GM19467 (cell line): ENCODE measurements at regions not wholly inside any gene's neighbourhood (a gene's known extent, or its start where the extent isn't known, plus 50 kb on each side); places are given as distances from the start of the nearest gene placed in this dataset.
"Not testable (repeated sequence)": the region's sequence is repeated elsewhere in the genome, so short reads cannot be mapped to it uniquely, and the experiment has no call there.

ENCODE experiments used
- ATAC-seq: cut with Tn5 transposase; IDR thresholded peaks from one replicate; pipeline ENCODE4 v1.9.1; 2021; ENCODE audit warnings: mild to moderate bottlenecking, moderate library complexity; ENCODE audit not compliant: unreplicated experiment

GRCh38 chr3:71964170-71964569, 179.2 kb upstream of the PROK2 start:
- no peak for ATAC-seq

- ATAC-seq, result no peak
Observed at GRCh38 chr3:71962561-71963240, 177.8 kb upstream of the PROK2 start.

- no peak for ATAC-seq
Observed at GRCh38 chr3:71961891-71962290, 176.9 kb upstream of the PROK2 start.

DNA sequence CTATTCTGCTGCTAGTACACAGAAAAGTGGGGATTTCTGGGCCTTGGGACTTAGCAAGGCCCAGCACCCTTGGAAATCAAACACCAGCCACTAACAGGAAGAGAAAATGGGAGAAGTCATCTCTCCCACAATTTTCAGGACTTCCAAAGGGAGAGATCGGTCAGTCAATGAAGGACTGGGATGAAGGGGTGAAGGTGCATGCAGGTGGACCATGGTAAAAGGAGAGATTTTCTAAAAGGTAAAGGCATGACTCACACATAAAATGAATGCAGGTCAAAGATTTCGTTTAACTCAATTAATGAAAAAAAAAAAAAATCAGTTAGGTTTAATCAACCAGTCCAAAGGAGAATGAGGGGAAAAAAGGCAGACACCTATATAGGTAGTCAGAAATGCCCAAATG, 176.4 kb upstream of the PROK2 start:
- ATAC-seq, result no peak

DNA sequence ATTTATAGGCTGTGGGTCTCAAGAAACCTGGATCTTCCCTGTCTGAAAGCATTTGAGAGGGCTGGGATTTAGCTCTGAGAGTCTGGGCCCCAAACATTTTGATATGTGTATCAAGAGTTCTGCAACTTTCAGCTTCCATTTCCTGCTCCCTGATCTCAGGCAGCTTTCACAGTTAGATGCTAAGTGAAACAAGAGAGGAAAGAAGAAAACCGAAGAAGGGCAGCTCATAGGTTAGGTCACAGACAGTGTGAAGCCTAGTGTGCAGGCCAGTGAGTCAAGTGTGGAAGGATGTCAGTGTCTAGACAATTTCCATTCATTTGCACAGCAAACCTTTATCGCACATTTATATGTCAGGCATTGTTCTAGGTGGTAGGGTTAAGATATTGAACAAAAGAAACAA, 173.6 kb upstream of the PROK2 start:
- no peak for ATAC-seq

- ATAC-seq, result no peak
Observed at GRCh38 chr3:71956716-71957115, 171.8 kb upstream of the PROK2 start.

- ATAC-seq, result no peak
Observed at GRCh38 chr3:71956069-71956340, 171.1 kb upstream of the PROK2 start.

DNA sequence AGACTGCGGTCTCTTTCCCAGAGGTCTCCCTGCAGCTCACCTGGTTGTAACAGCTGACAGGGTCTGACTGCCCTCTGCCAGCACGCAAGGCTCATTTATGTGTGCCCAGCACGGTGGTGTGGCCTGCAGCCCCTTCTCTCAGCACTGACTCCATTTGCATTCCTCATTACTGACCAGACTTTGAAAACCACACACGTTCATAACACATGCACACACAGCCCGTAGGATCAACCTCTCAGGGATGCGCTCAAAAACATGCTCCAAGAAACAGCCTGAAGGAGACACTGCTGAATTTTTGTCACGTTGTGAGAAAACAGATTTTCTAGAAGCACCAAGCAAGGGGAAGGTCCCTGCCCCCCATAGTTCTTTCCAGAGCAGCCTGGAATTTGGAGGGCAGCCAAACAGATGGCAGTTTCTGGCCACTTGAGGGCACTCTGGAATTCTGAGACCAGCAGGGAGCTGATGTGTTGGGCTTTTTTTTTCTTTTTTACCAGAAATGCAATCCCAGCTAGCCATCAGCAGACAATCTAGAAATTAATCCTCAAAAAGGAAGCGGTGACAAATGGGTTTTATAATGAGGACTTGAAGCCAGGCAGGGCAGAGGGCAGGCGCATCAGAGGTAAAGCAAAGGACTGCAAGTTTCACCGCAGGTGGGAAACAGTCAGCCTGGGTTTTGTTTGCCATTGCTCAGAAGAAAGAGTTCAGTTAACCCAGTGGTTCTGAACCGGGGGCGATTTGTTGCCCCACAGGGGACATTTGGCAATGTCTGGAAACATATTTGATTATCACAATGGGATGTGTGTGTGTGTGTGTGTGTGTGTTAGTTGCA, 170.5 kb upstream of the PROK2 start:
- no peak for ATAC-seq

GRCh38 chr3:71951842-71952241, 166.9 kb upstream of the PROK2 start:
- ATAC-seq, result no peak

GRCh38 chr3:71951361-71951760, 166.4 kb upstream of the PROK2 start:
- no peak for ATAC-seq

DNA sequence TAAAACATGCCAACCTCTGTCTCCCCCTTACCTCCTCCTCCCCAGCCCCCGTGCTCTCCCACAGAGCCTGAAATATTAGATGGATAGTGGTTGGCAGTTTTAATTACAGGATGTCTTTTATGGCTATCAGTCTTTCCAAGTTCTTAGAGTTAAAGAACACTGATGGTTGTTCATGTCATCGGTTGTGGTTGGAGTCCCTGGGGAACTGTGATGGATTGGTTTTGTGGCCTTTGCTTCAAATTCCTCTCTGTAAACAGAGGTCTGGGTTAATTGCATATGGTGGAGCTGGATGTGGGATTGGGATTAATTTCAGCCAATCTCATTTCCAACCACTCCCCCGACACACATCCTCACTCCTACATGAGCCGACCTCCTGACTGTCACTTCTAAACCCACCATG, 164.5 kb upstream of the PROK2 start:
- ATAC-seq, result no peak

GRCh38 chr3:71944482-71945065, 159.6 kb upstream of the PROK2 start:
- ATAC-seq, result no peak

GRCh38 chr3:71942432-71943187, 157.7 kb upstream of the PROK2 start:
- ATAC-seq, result no peak

DNA sequence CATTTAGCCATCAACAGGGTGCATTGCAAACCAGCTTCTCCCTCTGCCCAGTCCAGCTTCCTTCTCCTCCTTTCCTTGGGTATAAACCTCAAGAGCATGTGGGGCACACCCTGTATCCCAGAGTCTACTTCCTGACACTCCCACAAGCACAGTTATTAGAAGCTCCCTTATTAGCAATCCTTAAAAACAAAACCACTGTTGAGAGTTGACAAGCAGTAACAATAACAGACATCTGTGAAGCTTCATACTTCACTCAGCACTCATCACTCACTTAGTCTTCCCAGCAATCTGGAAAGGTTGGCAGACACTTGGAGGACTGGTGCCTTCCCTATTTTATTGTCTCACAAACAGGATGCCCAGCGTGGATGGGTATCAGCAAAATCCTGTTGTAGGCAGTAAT, 155.5 kb upstream of the PROK2 start:
- no peak for ATAC-seq

DNA sequence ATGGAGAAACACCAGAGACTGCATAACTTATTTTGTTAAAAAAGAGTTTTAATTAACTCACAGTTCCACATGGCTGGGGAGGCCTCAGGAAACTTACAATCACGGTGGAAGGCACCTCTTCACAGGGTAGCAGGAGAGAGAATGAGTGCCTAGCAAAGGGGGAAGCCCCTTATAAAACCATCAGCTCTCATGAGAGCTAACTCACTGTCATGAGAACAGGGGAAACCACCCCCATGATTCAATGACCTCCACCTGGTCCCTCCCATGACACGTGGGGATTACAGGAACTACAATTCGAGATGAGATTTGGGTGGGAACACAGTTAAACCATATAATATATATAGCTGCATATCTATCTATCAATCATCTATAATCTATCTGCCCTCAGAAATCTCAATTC, 153.1 kb upstream of the PROK2 start:
- not testable (repeated sequence) for ATAC-seq

DNA sequence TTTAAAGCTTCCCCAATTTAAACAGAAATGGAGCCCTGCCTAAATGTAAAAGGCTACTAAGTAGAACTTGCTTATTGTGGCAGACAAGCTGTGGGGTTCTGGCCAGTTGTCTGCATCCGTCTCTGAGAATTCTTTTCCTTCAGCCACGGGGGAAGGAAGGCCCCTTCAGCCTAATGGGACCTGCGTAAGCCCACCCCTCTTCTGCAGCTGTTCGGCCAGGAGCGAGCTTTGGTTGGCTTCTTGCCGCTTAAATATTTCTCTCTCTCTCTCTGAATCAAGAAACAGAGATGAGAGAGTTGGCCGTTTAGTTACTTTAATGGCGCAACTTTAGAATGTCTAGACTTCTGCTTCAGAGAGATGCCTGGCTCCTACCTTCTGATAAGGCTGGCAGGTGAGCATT, 151.7 kb upstream of the PROK2 start:
- ATAC-seq, result no peak

DNA sequence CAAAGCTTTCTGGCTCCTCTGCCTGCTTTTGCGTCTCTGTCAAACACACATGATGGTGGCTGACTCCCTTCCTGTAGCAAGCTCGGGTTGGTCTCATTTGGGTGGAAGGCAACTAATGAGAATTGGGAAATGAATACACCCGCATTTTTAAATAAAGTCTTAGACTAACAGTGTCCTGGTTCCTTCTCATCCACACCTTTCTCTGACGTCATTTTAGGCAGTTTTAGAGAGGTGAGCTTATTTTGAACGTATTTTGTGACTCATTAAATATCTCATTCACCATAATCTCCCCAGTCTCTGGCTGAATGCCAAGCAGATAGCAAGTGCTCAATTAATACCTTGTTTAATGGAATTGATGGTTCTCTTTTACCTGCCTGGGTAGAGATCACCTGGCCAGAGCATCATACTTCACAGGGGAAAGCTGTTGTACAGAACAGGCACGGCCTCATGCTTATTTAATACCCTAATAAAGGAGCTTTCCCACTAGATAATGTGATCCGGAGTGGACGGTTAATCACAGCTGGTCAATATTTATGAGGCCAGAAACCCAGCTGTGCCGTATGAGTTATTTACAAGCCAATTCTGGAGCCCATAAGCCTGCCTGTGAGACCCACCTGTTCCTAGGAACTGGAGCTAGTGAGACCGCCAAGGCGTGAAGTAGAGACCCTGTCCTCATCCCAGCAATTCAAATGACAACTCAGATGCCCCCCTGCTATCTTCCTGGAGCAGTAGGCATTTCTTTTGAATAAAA, 149.7 kb upstream of the PROK2 start:
- no peak for ATAC-seq

DNA sequence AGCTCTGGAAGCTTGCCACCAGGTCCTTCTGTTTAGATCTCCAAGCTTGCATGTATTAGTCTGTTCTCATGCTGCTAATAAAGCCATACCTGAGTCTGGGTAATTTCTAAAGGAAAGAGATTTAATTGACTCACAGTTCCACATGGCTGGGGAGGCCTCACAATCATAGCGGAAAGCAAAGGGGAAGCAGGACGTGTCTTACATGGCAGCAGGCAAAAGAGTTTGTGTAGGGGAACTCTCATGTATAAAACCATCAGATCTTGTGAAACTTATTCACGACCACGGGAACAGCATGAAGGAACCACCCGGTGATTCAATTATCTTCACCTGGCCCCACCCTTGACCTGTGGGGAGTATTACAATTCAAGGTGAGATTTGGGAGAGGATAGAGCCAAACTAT, 147.0 kb upstream of the PROK2 start:
- ATAC-seq, result no peak

DNA sequence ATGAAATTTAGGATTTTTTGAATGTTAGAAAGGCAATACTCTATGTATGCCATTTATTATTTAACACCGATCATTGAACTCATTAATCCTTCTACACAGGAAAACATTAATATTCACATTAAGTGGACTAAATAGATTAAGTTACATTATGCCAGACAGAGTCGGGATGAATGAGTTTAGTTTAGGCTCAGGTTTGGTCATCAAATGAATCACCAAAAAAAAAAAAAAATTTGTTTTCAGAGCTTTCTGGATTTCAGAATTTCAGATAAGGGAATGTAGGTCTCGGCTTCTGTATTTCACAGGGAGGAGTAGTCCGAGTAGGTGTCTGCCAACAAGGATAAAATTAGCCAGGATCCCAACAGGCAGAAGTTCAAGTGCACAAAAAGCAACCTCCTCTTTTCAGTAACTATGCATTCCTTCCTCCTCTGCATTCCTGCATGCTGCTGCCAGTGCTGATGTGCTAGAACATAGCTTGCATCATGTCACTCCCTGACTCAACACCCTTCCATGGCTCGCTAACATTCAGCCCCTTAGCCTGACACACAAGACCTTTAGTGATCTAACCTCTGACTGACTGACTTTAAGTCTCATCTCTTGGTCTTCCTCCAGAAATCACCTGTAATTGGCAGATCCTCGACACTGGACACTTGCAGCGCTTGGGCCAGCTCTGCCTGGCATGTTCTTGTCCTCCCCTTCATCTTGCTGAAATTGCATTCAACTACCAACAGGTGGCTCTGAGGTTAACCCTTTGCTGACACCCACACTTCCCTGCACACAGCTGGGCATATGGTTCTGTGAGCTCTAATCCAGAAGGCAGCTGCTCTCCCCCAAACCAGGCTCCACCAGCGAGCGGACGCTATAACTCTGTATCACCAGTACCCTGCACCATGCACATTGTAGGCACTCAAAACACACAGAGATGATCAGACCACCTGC, 145.4 kb upstream of the PROK2 start:
- no peak for ATAC-seq

- no peak for ATAC-seq
Observed at GRCh38 chr3:71928212-71928611, 143.3 kb upstream of the PROK2 start.
